Muscle of leg (tissue), 3 donors: ENCODE measurements at regions not wholly inside any gene's neighbourhood (a gene's known extent, or its start where the extent isn't known, plus 50 kb on each side); places are given as distances from the start of the nearest gene placed in this dataset.

Source experiments
- DNase-seq: peaks from one replicate; pipeline ENCODE4 v3.0.0; 2013
- H3K27ac ChIP-seq: one replicate; pipeline ENCODE4 v1.5.1; 2013; ENCODE audit warnings: mild to moderate bottlenecking, low read length, control low read depth
- H3K27me3 ChIP-seq: one replicate; pipeline ENCODE4 v1.6.1; 2013; ENCODE audit warnings: low read length; ENCODE audit not compliant: control insufficient read depth, insufficient read depth
- H3K36me3 ChIP-seq: one replicate; pipeline ENCODE4 v1.6.1; 2013; ENCODE audit warnings: low read length; ENCODE audit not compliant: control insufficient read depth, insufficient read depth
- H3K4me1 ChIP-seq: one replicate; pipeline ENCODE4 v1.6.1; 2013; ENCODE audit warnings: low read length; ENCODE audit not compliant: control insufficient read depth, insufficient read depth
- H3K4me3 ChIP-seq: one replicate; pipeline ENCODE4 v1.5.1; 2013; ENCODE audit warnings: low read length, control low read depth
- H3K9me3 ChIP-seq: replicated peaks from 2 replicates; pipeline ENCODE4 v1.6.1; 2013; ENCODE audit warnings: low read depth, low read length; ENCODE audit not compliant: control insufficient read depth
- WGBS: methylation state at CpG from one replicate; pipeline ENCODE4 v1.1.5; 2013; ENCODE audit warnings: missing lambda C conversion rate; ENCODE audit not compliant: insufficient coverage; 5-methylcytosine and 5-hydroxymethylcytosine counted together

GRCh38 chrX:121135488-121136207, 88.2 kb downstream of the GLUD2 start:
- H3K4me3 ChIP-seq, result no peak overlapping the region
- no peaks in the 10 kb centered on the region for H3K9me3 ChIP-seq
- no peak for DNase-seq
- WGBS, result 80% methylated on average over 6 of the region's 8 CpGs
- no peaks in the 10 kb centered on the region for H3K27me3 ChIP-seq
- no peaks in the 10 kb centered on the region for H3K4me1 ChIP-seq
- no peaks in the 10 kb centered on the region for H3K36me3 ChIP-seq
- no peak overlapping the region for H3K27ac ChIP-seq

DNA sequence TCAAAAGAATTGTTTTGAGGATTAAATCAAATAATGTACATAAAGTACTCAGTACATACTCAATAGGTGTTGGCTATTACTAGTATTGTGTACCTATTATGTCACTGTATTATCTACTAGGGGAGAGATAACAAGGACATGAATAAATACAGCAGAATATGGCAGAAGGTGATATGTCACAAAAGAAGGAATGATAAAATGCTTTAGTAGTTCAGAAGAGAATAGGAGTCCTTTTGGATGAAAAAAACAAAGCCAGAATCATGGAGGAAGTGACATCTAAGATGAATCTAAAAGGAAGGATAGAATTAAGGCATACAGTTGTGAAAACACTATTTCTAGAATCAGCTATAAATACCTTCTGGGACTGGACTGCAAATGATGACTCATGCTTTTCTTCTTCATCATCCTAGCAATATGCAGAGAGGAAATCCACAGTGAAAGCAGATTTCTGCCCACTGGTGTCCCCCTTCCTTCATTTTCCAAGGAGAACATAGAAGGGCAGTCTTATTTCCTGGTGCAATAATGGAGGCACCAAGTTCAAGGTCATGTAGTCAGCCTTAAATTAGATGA, 98.7 kb downstream of the GLUD2 start:
- no peak for DNase-seq
- H3K27me3 ChIP-seq, result no peaks in the 10 kb centered on the region
- H3K27ac ChIP-seq, result no peak overlapping the region
- H3K9me3 ChIP-seq, result no peaks in the 10 kb centered on the region
- no peaks in the 10 kb centered on the region for H3K36me3 ChIP-seq
- H3K4me3 ChIP-seq, result no peak overlapping the region
- H3K4me1 ChIP-seq, result no peaks in the 10 kb centered on the region

DNA sequence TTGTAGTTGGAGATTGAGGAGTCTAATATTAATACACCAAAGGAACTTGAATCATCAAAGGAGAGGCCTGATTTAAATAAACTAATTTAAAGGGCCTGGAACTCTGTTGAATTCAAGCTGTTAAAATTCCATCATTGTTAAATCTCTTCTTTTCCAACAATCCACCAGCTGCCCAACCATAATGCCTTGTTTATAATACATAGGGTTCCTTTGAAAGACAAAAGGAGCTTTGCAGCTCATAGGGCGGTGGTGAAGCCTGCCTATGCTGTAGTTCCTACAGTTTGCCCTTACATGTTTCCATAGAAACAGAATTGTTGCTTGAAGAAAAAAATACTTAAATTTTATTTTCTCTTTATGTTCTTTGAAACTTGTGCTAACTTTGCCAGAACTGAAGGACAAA, 102.8 kb downstream of the GLUD2 start:
- no CpG with 5 or more reads among the region's 1 CpG for WGBS
- no peaks in the 10 kb centered on the region for H3K36me3 ChIP-seq
- no peak for DNase-seq

GRCh38 chrX:121151293-121151692, 103.9 kb downstream of the GLUD2 start:
- no peaks in the 10 kb centered on the region for H3K4me1 ChIP-seq
- DNase-seq, result no peak
- no peak overlapping the region for H3K27ac ChIP-seq
- no peak overlapping the region for H3K4me3 ChIP-seq
- 67% methylated on average over 1 of the region's 4 CpGs for WGBS
- no peaks in the 10 kb centered on the region for H3K36me3 ChIP-seq
- H3K27me3 ChIP-seq, result no peaks in the 10 kb centered on the region
- no peaks in the 10 kb centered on the region for H3K9me3 ChIP-seq

More for the DNA sequence above, 102.8 kb downstream of the GLUD2 start:
- Histone ChIP-seq H3K4me1 (no peaks in the 10 kb centered on the region), H3K27ac (no peak overlapping the region), H3K4me3 (no peak overlapping the region), H3K27me3 (no peaks in the 10 kb centered on the region), H3K9me3 (no peaks in the 10 kb centered on the region)

GRCh38 chrX:121154858-121155404, 107.5 kb downstream of the GLUD2 start:
- DNase-seq, result no peak
- no peaks in the 10 kb centered on the region for H3K9me3 ChIP-seq
- no peaks in the 10 kb centered on the region for H3K36me3 ChIP-seq
- no peaks in the 10 kb centered on the region for H3K4me1 ChIP-seq
- no peak overlapping the region for H3K27ac ChIP-seq
- WGBS, result no CpG with 5 or more reads among the region's 13 CpGs
- H3K4me3 ChIP-seq, result no peak overlapping the region
- no peaks in the 10 kb centered on the region for H3K27me3 ChIP-seq

DNA sequence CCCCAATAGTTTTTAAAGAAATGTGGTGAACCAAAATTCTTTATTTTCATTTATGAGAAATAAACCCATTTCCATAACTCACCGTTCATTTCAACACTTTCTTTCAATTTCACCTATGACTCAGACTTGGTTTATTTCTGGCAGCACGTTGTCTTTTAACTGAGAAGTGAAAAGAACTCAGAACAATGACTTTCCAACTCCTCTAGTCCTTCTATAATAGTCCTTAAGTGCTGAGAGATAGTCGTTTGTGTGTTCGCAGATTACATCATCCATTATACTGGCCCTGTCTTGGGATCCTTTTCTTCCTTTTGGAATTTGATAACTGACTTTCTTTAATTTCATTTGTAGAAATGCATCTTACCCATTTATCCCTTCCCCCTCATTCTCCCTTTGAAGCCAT, 113.6 kb downstream of the GLUD2 start:
- H3K4me1 ChIP-seq, result no peaks in the 10 kb centered on the region
- no peak overlapping the region for H3K27ac ChIP-seq
- no peaks in the 10 kb centered on the region for H3K27me3 ChIP-seq
- peak; percentile 7 for DNase-seq
- H3K4me3 ChIP-seq, result no peak overlapping the region
- no CpG with 5 or more reads among the region's 4 CpGs for WGBS
- H3K9me3 ChIP-seq, result no peaks in the 10 kb centered on the region
- H3K36me3 ChIP-seq, result no peaks in the 10 kb centered on the region

DNA sequence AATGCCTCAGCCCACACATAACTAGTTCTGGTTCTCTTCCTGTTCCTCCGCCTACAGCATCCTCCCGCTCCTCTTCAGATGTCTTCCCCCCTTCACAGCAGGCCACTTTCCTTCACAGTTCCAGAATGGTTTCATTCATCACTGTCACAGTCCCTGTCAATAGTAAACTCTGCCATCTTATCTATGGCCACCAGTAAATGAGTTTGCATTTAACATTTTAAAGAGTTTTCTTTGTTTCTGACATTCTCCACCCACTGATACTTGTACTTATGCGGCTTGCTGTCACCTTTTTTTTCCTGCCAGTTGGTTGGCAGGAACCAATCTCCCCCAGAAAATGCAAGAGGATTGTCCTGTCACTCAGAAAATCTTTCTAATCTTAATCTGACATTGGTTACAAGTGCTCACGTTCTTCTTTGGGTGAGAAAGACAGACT, 114.1 kb downstream of the GLUD2 start:
- no peak for DNase-seq
- 38% methylated on average over 3 of the region's 4 CpGs for WGBS

DNA sequence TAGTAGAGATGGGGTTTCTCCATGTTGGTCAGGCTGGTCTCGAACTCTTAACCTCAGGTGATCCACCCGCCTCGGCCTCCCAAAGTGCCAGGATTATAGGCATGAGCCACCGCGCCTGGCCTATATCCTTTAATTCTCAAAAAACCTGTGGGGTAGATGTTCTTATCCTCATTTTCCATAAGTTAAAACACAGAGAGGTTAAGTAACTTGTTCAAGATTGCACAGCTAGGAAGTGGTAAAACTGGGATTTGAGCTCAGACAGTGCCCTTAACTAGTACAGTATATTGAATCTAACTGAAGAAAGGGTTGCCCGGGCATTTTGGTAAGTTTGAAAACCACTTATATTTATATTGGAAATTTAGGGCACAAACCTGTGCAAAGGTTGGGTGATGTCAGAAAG, 116.0 kb downstream of the GLUD2 start:
- Histone ChIP-seq H3K27me3 (peaks cover 3% of the 10 kb centered on the region), H3K4me1 (no peaks in the 10 kb centered on the region), H3K9me3 (no peaks in the 10 kb centered on the region), H3K36me3 (no peaks in the 10 kb centered on the region), H3K27ac (no peak overlapping the region), H3K4me3 (no peak overlapping the region)
- no CpG with 5 or more reads among the region's 6 CpGs for WGBS
- no peak for DNase-seq

More for the DNA sequence above, 114.1 kb downstream of the GLUD2 start:
- Histone ChIP-seq H3K27me3 (no peaks in the 10 kb centered on the region), H3K9me3 (no peaks in the 10 kb centered on the region), H3K36me3 (no peaks in the 10 kb centered on the region), H3K27ac (no peak overlapping the region), H3K4me1 (no peaks in the 10 kb centered on the region), H3K4me3 (no peak overlapping the region)

DNA sequence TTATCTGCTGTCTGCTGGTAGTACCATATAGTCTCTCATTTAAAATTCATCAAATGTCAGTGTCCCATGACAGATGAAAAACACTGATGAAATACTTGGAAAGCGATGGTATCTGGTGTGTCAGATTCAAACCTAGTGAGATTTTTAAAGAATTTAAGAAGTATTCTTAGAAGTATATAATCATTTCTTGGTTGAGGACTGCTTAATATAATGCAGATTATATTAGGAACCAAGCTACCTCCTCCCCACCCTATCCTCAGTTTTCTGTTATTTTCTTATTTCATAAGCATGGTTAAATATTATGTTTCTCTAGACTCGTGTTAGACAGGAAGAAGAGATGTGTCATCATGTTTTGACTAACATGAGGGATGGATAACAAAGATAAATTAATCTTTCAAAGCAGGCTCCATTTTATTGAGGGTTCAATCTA, 118.5 kb downstream of the GLUD2 start:
- Histone ChIP-seq H3K27me3 (peaks cover 3% of the 10 kb centered on the region), H3K27ac (no peak overlapping the region), H3K9me3 (no peaks in the 10 kb centered on the region), H3K4me3 (no peak overlapping the region), H3K4me1 (no peaks in the 10 kb centered on the region), H3K36me3 (no peaks in the 10 kb centered on the region)
- no CpG with 5 or more reads among the region's 2 CpGs for WGBS
- no peak for DNase-seq

- no peak for DNase-seq
- Histone ChIP-seq H3K27me3 (peaks cover 3% of the 10 kb centered on the region), H3K4me3 (no peak overlapping the region), H3K4me1 (no peaks in the 10 kb centered on the region), H3K27ac (no peak overlapping the region), H3K36me3 (no peaks in the 10 kb centered on the region), H3K9me3 (no peaks in the 10 kb centered on the region)
- no CpG with 5 or more reads among the region's 2 CpGs for WGBS
These were observed 122.0 kb downstream of the GLUD2 start for GRCh38 chrX:121169099-121170035.
